Ovary (tissue), 3 donors: ENCODE measurements at regions not wholly inside any gene's neighbourhood (a gene's known extent, or its start where the extent isn't known, plus 50 kb on each side); places are given as distances from the start of the nearest gene placed in this dataset.

Experiments
- CTCF ChIP-seq, 3 donors: fragments of 450-650 bp in 2 of 3; fragments of 200-600 bp in 1 of 3; IDR thresholded peaks; one replicate each; pipeline versions ENCODE4 v1.5.1 to v1.8.0; 2016 to 2022; ENCODE audit warnings: antibody characterized with exemption in 3 of 3, mild to moderate bottlenecking in 1 of 3
- EP300 ChIP-seq: sonication (generic); formaldehyde crosslinking; IDR thresholded peaks from one replicate; pipeline ENCODE4 v1.6.1; 2017; ENCODE audit warnings: antibody characterized with exemption
- POLR2A ChIP-seq: fragments of 450-650 bp; IDR thresholded peaks from one replicate; pipeline ENCODE4 v1.6.1; 2017; ENCODE audit warnings: antibody characterized with exemption, mild to moderate bottlenecking, moderate library complexity
- donor health status: DM: no; HTN: no; CAD: no.

- no peak for TF ChIP-seq POLR2A
- no peak for TF ChIP-seq CTCF (IDR thresholded peaks at IDR 0.05)
- no peak for TF ChIP-seq EP300
These were observed 179.7 kb upstream of the RASGEF1B start for GRCh38 chr4:81651243-81651899.
